HepG2 (cell line): ENCODE measurements at regions not wholly inside any gene's neighbourhood (a gene's known extent, or its start where the extent isn't known, plus 50 kb on each side); places are given as distances from the start of the nearest gene placed in this dataset.
A peak's percentile ranks its signal among the peaks of the same experiment; 100 is the strongest.

Experiments used
- ATAC-seq: fragments of 200-7000 bp; cut with Tn5 transposase; 3 replicates; pipeline ENCODE4 v1.9.1; 2020; ENCODE audit warnings: mild to moderate bottlenecking, moderate library complexity
- BruUV-seq: library from RNA; stranded (reverse); fragments of 400-500 nt; replicated peaks from 2 replicates; lab custom pipeline; 2021; lab: Mats Ljungman, UMichigan
- CTCF ChIA-PET: fragments of 300-600 bp; formaldehyde crosslinking; extraction: SDS; loops from one replicate; lab custom pipeline; 2021; ENCODE audit warnings: low total read pairs, inconsistent platforms, low intra/inter-chr PET ratio; lab: Yijun Ruan, JAX
- POLR2A ChIA-PET: fragments of 350-600 bp; sonication (Branson Sonifier 250); formaldehyde crosslinking; loops from one replicate; lab custom pipeline; 2020; ENCODE audit warnings: antibody characterized with exemption, inconsistent platforms; lab: Yijun Ruan, JAX
- DNase-seq: peaks from one replicate; pipeline ENCODE4 v3.0.0-alpha.2; 2015; ENCODE audit warnings: low spot score
- FAIRE-seq: peaks from 3 replicates; lab custom pipeline; 2011; peaks lifted over from hg19 to GRCh38; lab: Jason Lieb, UNC
- H2AFZ ChIP-seq: one replicate; pipeline ENCODE4 v1.6.1; 2011; ENCODE audit warnings: low read length, inconsistent platforms
- H3K27ac ChIP-seq: fragments of 300-600 bp; 3 replicates; pipeline ENCODE4 v1.8.0; 2011; ENCODE audit warnings: mixed run types, mild to moderate bottlenecking, mixed read lengths, low read length, inconsistent platforms; ENCODE audit not compliant: insufficient read depth; ENCODE audit errors: extremely low read length
- H3K27me3 ChIP-seq, 2 experiments: fragments of 200-600 bp in 1 of 2; 2 replicates in 1 of 2; 3 replicates in 1 of 2; pipeline versions ENCODE4 v1.6.0 to v1.8.0; 2011; ENCODE audit warnings: low read length in 2 of 2, mild to moderate bottlenecking in 2 of 2, moderate library complexity in 2 of 2, inconsistent platforms in 1 of 2; ENCODE audit not compliant: insufficient read depth in 2 of 2, control insufficient read depth in 1 of 2
- H3K36me3 ChIP-seq, 2 experiments: fragments of 200-600 bp in 1 of 2; replicated peaks in 1 of 2; 2 replicates in 1 of 2; 3 replicates in 1 of 2; pipeline versions ENCODE4 v1.5.1 to v1.8.0; 2011; ENCODE audit warnings: low read length in 2 of 2, inconsistent platforms in 1 of 2; ENCODE audit not compliant: insufficient read depth in 2 of 2, control insufficient read depth in 1 of 2
- H3K4me1 ChIP-seq: 2 replicates; pipeline ENCODE4 v1.5.1; 2012; ENCODE audit warnings: low read length, inconsistent platforms; ENCODE audit not compliant: insufficient read depth
- H3K4me2 ChIP-seq: 2 replicates; pipeline ENCODE4 v1.6.0; 2011; ENCODE audit warnings: low read depth, low read length, inconsistent platforms
- H3K4me3 ChIP-seq, 3 experiments: fragments of 200-600 bp in 1 of 3; sonication (generic), shearing (Covaris generic) in 1 of 3; replicated peaks in 1 of 3; 2 replicates each; pipeline ENCODE4 v1.5.1; 2011 to 2016; ENCODE audit warnings: low read length in 3 of 3, inconsistent platforms in 2 of 3, low read depth in 2 of 3, mild to moderate bottlenecking in 2 of 3, control low read depth in 1 of 3, mixed read lengths in 1 of 3; ENCODE audit not compliant: insufficient read depth in 1 of 3
- H3K79me2 ChIP-seq: one replicate; pipeline ENCODE4 v1.6.1; 2011; ENCODE audit warnings: low read length, inconsistent platforms; ENCODE audit not compliant: insufficient read depth
- H3K9ac ChIP-seq: 2 replicates; pipeline ENCODE4 v1.6.0; 2011; ENCODE audit warnings: mild to moderate bottlenecking, low read depth, low read length, inconsistent platforms; ENCODE audit not compliant: insufficient read depth
- H3K9me3 ChIP-seq: 2 replicates; pipeline ENCODE4 v1.5.1; 2012; ENCODE audit warnings: mild to moderate bottlenecking, low read length
- H4K20me1 ChIP-seq: 2 replicates; pipeline ENCODE4 v1.6.0; 2011; ENCODE audit warnings: inconsistent platforms, mild to moderate bottlenecking, low read length, moderate library complexity; ENCODE audit not compliant: insufficient read depth
- ATF5 ChIP-seq: sonication (generic); formaldehyde crosslinking; IDR thresholded peaks from 2 replicates; pipeline ENCODE4 v1.4.0; 2020; ENCODE audit warnings: mild to moderate bottlenecking, low read depth, missing genetic modification reagents
- E2F2 ChIP-seq: sonication (generic); formaldehyde crosslinking; IDR thresholded peaks from 2 replicates; pipeline ENCODE4 v1.4.0; 2020; ENCODE audit warnings: missing genetic modification reagents, borderline replicate concordance
- FLYWCH1 ChIP-seq: sonication (generic); formaldehyde crosslinking; IDR thresholded peaks from 2 replicates; pipeline ENCODE4 v1.8.1; 2023; ENCODE audit warnings: mild to moderate bottlenecking, missing genetic modification reagents
- HDAC1 ChIP-seq: sonication (generic); formaldehyde crosslinking; IDR thresholded peaks from 2 replicates; pipeline ENCODE4 v1.5.1; 2020; ENCODE audit warnings: mild to moderate bottlenecking, missing genetic modification reagents
- POGZ ChIP-seq: sonication (generic); formaldehyde crosslinking; IDR thresholded peaks from 2 replicates; pipeline ENCODE4 v1.4.0; 2020; ENCODE audit warnings: mild to moderate bottlenecking, missing genetic modification reagents
- RBM39 ChIP-seq: fragments of 200-400 bp; formaldehyde crosslinking; IDR thresholded peaks from one replicate; pipeline ENCODE4 v1.6.1; 2018; ENCODE audit warnings: antibody characterized with exemption, mild to moderate bottlenecking, low read depth, low read length; ENCODE audit not compliant: poor library complexity, severe bottlenecking
- ZBTB14 ChIP-seq: sonication (generic); formaldehyde crosslinking; IDR thresholded peaks from 2 replicates; pipeline ENCODE4 v1.4.0; 2020; ENCODE audit warnings: missing genetic modification reagents
- ZNF263 ChIP-seq: sonication (generic); formaldehyde crosslinking; IDR thresholded peaks from 2 replicates; pipeline ENCODE4 v1.4.0; 2020; ENCODE audit warnings: missing genetic modification reagents
- WGBS: methylation state at CpG from one replicate; pipeline ENCODE4 v1.1.6; 2017; ENCODE audit warnings: low lambda C conversion rate; 5-methylcytosine and 5-hydroxymethylcytosine counted together
- in situ Hi-C: cut with HindIII; loops from 2 replicates; pipeline ENCODE4 v1.10.0; 2017; ENCODE audit warnings: low pct_unique_long_range_greater_than_20kb; ENCODE audit not compliant: extremely low pct_ligation_motif_present
- intact Hi-C: fragments of 100-400 bp; cut with micrococcal nuclease; formaldehyde crosslinking; loops from one replicate; pipeline ENCODE4 v1.10.0; 2022; ENCODE audit not compliant: unreplicated experiment

GRCh38 chr3:13223574-13224237, 150.5 kb upstream of the IQSEC1 start (continued):
- TF ChIP-seq RBM39: peak; percentile 29
- TF ChIP-seq ATF5 (CRISPR knock-in tag): no peak
- no peak for TF ChIP-seq FLYWCH1 (CRISPR knock-in tag)
- TF ChIP-seq POGZ (CRISPR knock-in tag): peak; percentile 84
- no peak for TF ChIP-seq E2F2 (CRISPR knock-in tag)
- peak; percentile 64; the same call in 1 of the 2 replicates for TF ChIP-seq HDAC1

- no peaks in the 10 kb centered on the region for H3K9me3 ChIP-seq
- in situ Hi-C loops: no loop called here
- H4K20me1 ChIP-seq: no peaks in the 10 kb centered on the region; the same call in 1 of the 2 replicates
- no peak overlapping the region for H2AFZ ChIP-seq
- ATAC-seq: no peak
- TF ChIP-seq ZNF263 (CRISPR knock-in tag) (peak; percentile 64; the same call in 1 of the 2 replicates), ZBTB14 (CRISPR knock-in tag) (no peak)
- peaks cover 0 to 9% of the 10 kb centered on the region in 2 experiments; a peak in 1 of 5 replicates for H3K36me3 ChIP-seq
- ChIA-PET POLR2A (interaction anchor here (1.0 to 1.4 kb wide), 2 partner anchors 32 to 58 kb away, joined by 3 read pairs; no protein-coding TSS in a partner anchor), CTCF (no interaction called here)
- H3K4me2 ChIP-seq: 0 out of 2 replicates have a peak overlapping the region, but pooled peaks have one; percentile 42
- no TSS peak for BruUV-seq
- intact Hi-C loops: no loop called here
- H3K79me2 ChIP-seq: peaks cover 2% of the 10 kb centered on the region
- FAIRE-seq: no peak
- DNase-seq: no peak
- no peak overlapping the region for H3K9ac ChIP-seq
- 100% methylated on average over 5 of the region's 10 CpGs for WGBS
- peak overlapping the region; percentile 58 for H3K27ac ChIP-seq
- peaks cover 40% of the 10 kb centered on the region for H3K4me1 ChIP-seq
- no peaks in the 10 kb centered on the region for H3K27me3 ChIP-seq
- peak overlapping the region in 1 of 3 experiments; percentile 32; a peak in 1 of 6 replicates for H3K4me3 ChIP-seq
Measured at GRCh38 chr3:13222891-13223573, 149.8 kb upstream of the IQSEC1 start.
